Forelimb muscle (tissue), 1 donor: ENCODE measurements at regions not wholly inside any gene's neighbourhood (a gene's known extent, or its start where the extent isn't known, plus 50 kb on each side); places are given as distances from the start of the nearest gene placed in this dataset.

Experiments
- DNase-seq: peaks from one replicate; pipeline ENCODE4 v3.0.0-alpha.2; 2013; ENCODE audit warnings: low read depth

DNA sequence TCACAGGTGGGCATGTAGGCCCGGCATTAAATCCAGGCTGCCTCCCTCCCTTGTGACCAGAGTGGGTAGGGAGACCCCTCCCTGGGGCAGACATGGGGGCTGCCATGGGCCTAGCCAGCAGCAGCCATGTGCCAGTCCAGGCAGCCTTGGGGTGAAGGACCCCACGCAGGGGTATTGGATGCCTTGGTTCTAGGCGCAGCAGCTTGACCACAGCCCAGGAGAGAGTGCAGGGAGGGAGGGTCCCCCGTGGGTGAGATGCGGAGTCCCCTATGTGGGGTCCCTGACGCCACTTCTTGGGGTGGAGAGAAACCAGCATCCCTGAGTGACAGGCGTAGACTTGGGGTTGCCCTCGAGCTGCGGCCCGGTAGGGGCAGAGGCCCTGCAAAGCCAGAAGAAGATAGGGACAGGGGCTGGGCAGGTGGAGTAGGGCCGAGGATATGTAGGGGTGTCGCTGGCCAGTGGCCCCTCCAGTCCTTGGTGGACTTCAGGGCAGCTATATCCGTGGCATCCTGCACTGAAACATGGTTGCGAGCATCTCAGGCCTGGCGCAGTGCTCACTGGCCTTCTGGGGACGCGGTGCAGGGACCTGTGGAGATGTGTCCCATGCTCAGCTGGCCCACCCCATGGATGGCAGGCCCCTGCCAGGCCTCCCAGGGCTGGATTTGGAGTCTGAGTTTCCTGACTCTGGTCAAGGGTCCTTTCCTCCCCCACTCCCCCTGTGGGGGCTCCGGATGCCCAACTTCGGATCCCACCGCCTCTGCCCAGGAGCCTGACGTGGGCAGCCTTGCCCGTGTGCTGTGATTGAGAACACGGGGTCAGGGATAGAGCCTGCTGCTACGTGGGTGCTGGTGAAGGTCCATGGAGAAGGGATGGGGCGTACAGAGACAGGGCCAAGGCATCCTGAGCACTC is 1179.8 kb downstream of the BRD1 start:
- no peak for DNase-seq

GRCh38 chr22:48647051-48647450 is 1180.6 kb downstream of the BRD1 start:
- DNase-seq = no peak

DNA sequence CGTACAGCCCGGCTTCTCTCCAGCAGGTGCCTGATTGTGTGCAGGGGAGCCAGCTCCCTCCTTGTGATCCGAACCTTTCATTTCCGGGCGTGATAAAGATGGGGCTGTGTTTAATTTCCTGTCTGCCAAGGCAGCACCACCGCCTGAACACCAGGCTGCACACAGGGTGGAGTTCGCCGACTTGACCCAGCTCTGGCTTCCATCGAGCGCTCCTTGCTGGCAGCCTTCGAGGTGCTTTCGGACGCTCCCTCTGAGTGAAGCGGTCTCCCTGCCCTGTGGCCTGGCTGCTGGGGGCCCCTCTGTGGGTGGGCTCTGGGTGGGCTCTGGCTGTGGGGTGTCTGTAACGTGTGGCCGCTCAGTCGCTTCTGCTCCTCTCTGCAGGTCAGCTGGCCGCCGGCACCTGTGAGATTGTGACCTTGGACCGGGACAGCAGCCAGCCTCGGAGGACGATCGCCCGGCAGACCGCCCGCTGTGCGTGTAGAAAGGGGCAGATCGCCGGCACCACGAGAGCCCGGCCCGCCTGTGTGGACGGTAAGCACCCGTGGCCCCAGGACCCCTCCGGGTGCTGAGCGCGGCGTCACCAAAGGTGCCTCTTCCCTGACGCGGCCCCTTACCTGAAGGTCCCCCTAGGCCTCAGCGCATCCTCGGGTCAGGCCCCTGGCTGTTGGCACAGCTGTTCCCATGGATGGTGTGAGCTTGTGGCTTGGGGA is 1181.3 kb downstream of the BRD1 start:
- DNase-seq = no peak

DNA sequence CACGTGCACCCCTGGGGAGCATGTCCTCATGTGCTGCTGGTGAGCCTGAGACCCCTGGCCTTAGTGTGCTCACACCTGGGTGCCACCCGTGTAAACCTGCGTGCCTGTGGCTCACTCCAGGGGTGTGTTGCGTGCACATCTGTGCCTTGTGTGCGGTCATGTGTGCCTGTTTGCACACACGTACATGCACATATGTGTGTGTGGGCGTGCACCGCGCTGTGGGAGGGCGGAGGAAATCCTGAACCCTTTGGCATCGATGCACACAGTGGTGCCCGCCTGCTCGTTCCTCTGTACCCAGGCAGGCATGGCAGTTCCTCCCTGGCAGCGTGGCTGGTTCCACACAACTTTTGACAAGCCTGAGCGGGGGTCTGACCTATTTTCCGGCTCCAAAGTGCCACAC is 1181.9 kb downstream of the BRD1 start:
- no peak for DNase-seq

DNA sequence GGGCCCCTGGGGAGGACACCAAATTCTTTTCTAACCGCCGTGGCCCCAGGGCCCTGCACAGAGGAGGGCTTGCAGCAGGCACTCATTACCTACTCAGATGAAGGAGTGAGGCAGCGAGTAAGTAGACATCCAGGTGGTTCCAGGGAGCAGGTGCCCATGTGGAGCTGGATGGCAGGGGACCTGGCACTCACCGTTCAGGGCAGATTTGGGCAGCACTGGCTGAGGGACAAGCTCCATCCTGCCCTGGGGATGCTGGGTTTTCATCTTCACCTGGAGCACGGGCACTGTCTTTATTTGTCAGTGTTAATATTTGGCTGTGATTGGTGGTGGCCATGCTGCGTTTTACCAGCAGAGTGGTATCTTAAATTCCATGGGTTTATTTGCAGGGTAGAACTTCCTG is 1182.7 kb downstream of the BRD1 start:
- no peak for DNase-seq

DNA sequence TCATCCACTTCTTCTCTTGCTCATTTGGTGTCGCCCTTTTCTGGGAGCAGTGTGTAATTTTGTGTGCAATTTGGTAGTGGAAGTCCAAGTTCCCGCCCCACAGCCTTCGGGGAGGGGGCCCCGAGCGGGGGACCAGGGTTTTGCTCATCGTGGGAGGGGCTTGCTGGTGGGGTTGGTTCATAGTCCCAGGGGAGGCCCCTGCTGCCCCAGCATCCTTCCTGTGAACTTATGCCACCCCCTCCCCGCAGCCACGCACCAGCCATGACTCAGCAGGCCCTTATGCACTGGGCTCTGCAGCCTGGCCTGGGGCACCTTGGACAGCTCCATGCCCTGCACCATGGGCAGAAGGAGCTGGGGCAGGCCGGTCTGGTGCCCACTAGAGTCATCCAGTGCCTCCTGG is 1183.6 kb downstream of the BRD1 start:
- no peak for DNase-seq

GRCh38 chr22:48643066-48643731 is 1184.5 kb downstream of the BRD1 start:
- DNase-seq = no peak

GRCh38 chr22:48642550-48642949 is 1185.1 kb downstream of the BRD1 start:
- no peak for DNase-seq

DNA sequence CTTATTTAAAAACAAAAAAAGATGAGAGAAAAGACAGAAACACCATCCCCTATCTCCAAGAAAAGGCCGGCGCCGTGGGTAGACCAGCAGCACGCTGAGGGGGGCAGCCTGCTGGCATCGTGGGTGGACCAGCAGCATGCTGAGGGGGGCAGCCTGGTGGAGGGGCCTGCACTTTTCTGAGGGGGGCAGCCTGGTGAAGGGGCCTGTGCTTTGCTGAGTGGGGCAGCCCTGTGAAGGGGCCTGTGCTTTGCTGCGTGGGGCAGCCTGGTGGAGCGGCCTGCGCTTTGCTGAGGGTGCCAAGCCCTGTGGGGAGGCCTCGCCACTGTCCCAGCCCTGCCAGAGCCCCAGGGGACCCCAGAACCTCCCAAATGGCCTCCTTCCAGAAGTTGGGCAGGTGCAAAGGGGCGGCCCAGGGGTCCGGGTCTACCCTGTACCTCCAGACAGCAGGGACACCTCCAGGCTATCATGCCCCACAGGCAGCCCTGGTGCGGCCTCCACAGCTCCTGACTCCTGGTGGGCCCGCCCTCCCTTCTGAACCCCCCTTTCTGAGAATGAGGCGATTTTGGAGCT is 1185.7 kb downstream of the BRD1 start:
- no peak for DNase-seq

- no peak for DNase-seq
These were observed 1186.5 kb downstream of the BRD1 start for GRCh38 chr22:48640890-48641841.

DNA sequence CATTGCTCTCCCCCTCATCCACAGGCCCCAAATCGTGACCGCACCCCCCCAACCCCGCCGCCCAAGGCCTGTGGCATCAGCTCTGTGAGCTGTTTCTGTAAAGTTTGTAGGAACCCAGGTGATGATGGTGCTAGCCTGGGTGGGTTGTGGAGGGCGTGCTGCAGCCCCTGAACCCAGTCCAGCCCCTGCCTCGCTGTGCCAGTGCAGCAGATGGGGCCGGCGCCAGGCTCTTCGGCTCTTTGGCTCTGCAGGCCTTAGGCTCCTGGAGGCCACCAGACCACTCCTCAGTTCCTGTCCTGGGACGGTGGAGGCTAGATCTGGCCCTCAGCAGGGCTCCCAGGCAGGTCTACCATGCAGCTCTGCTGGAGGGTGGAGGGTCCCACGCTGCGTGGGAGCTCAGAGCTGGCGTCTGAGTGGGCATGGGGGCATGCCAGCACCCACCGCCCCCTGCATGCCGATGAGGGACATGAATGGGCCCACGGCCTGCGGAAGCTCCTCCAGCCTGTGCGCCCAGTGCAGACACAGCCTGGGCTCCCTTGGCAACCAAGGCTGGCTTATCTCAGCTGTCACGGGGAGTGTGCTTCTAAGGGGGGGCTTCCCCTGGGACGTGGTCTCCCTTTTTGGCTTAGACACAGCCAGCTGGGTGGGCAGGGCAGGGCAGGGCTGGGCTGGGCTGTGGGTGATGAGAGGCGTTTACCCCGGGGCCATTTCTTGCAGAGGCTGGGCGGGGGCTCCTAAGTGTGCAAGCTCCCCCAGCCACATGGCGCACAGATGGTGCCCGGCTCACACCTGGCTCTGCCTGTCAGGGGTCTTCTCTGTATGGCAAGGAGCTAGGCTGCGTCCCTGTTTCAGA is 1187.6 kb downstream of the BRD1 start:
- DNase-seq = no peak

GRCh38 chr22:48639021-48639795 is 1188.5 kb downstream of the BRD1 start:
- DNase-seq = no peak

GRCh38 chr22:48637231-48637630 is 1190.4 kb downstream of the BRD1 start:
- DNase-seq = no peak

DNA sequence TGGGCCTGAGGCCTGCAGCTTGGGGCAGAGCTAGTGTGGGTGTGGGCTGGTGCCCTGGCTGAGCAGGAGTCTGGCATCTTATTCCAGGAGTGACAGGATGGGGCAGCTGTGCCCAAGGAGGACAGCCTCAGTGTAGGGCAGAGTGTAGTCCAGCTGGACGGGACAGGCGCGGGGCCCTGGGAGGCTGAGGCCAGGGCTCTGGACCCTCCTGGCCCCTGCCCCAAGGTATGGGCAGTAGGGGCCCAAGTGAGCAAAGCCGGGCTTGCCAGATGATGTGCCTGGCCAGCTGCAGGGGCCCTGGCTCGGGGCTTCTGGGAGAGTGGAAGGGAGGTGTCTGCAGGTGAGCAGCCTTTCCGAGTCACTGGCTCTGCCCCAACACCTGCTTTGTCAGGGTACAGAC is 1190.9 kb downstream of the BRD1 start:
- DNase-seq = no peak

- no peak for DNase-seq
These were observed 1191.9 kb downstream of the BRD1 start for GRCh38 chr22:48635816-48636215.

- DNase-seq = no peak
These were observed 1192.6 kb downstream of the BRD1 start for GRCh38 chr22:48635031-48635430.

GRCh38 chr22:48633996-48634836 is 1193.5 kb downstream of the BRD1 start:
- DNase-seq = no peak

GRCh38 chr22:48632646-48633246 is 1194.9 kb downstream of the BRD1 start:
- DNase-seq = no peak
